T-helper 2 cell treated with Interferon-gamma antibody and Interleukin-4, amounts not matched to agents 5 μg/mL and 100 μg/mL, for 36 hours (primary cell): ENCODE measurements at regions not wholly inside any gene's neighbourhood (a gene's known extent, or its start where the extent isn't known, plus 50 kb on each side); places are given as distances from the start of the nearest gene placed in this dataset.

ENCODE experiments used
- DNase-seq: peaks from one replicate; pipeline ENCODE4 v3.0.0; 2021; ENCODE audit warnings: low spot score
- H3K27ac Mint-ChIP-seq: one replicate; pipeline ENCODE4 v1.8.0; 2021; ENCODE audit warnings: mild to moderate bottlenecking, mixed read lengths
- H3K27me3 Mint-ChIP-seq: one replicate; pipeline ENCODE4 v1.8.0; 2021; ENCODE audit warnings: low read depth, mixed read lengths
- H3K36me3 Mint-ChIP-seq: one replicate; pipeline ENCODE4 v1.8.0; 2021; ENCODE audit warnings: low read depth, mixed read lengths
- H3K4me1 Mint-ChIP-seq: one replicate; pipeline ENCODE4 v1.8.0; 2021; ENCODE audit warnings: low read depth, mixed read lengths
- H3K4me3 Mint-ChIP-seq: one replicate; pipeline ENCODE4 v1.8.0; 2022; ENCODE audit warnings: mild to moderate bottlenecking, moderate library complexity, mixed read lengths
- H3K9me3 Mint-ChIP-seq: one replicate; pipeline ENCODE4 v1.8.0; 2021; ENCODE audit warnings: mixed read lengths

- no peaks in the 10 kb centered on the region for H3K27me3 Mint-ChIP-seq
- H3K27ac Mint-ChIP-seq, result no peak overlapping the region
- no peak for DNase-seq
- no peak overlapping the region for H3K4me3 Mint-ChIP-seq
- no peaks in the 10 kb centered on the region for H3K9me3 Mint-ChIP-seq
- no peaks in the 10 kb centered on the region for H3K36me3 Mint-ChIP-seq
- H3K4me1 Mint-ChIP-seq, result peaks cover 3% of the 10 kb centered on the region
Measured at GRCh38 chr12:19891936-19892591, 452.8 kb downstream of the AEBP2 start.

GRCh38 chr12:19893514-19893913 lies 454.2 kb downstream of the AEBP2 start:
- H3K27me3 Mint-ChIP-seq, result no peaks in the 10 kb centered on the region
- no peaks in the 10 kb centered on the region for H3K36me3 Mint-ChIP-seq
- H3K27ac Mint-ChIP-seq, result no peak overlapping the region
- no peaks in the 10 kb centered on the region for H3K9me3 Mint-ChIP-seq
- peaks cover 3% of the 10 kb centered on the region for H3K4me1 Mint-ChIP-seq
- no peak for DNase-seq
- no peak overlapping the region for H3K4me3 Mint-ChIP-seq

GRCh38 chr12:19894050-19894449 lies 454.8 kb downstream of the AEBP2 start:
- Mint-ChIP-seq H3K27ac (peak overlapping the region; percentile 72), H3K36me3 (no peaks in the 10 kb centered on the region), H3K27me3 (no peaks in the 10 kb centered on the region), H3K4me1 (peaks cover 3% of the 10 kb centered on the region), H3K4me3 (no peak overlapping the region), H3K9me3 (no peaks in the 10 kb centered on the region)
- no peak for DNase-seq

DNA sequence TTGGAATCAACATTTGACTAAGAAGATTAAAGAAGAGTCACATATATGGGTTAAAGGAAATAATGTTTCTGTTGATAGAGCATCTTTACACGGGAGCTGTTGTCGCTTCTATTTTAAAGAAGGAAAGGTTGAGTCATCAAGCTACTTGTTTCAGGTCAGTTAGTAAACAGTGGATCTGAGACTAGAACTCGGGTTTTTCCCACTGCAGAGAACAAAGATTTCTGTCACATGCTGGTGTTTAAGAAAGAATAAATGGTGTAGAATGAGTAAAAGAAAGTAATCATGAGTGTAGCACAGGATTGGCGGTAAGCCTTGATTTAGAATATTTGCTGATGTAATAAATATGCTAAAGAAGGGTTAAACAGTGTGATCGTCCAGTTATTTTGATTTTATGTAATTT lies 455.5 kb downstream of the AEBP2 start:
- Mint-ChIP-seq H3K9me3 (no peaks in the 10 kb centered on the region), H3K4me1 (peaks cover 3% of the 10 kb centered on the region), H3K27me3 (no peaks in the 10 kb centered on the region), H3K4me3 (no peak overlapping the region), H3K27ac (no peak overlapping the region), H3K36me3 (no peaks in the 10 kb centered on the region)
- DNase-seq, result peak; percentile 19

DNA sequence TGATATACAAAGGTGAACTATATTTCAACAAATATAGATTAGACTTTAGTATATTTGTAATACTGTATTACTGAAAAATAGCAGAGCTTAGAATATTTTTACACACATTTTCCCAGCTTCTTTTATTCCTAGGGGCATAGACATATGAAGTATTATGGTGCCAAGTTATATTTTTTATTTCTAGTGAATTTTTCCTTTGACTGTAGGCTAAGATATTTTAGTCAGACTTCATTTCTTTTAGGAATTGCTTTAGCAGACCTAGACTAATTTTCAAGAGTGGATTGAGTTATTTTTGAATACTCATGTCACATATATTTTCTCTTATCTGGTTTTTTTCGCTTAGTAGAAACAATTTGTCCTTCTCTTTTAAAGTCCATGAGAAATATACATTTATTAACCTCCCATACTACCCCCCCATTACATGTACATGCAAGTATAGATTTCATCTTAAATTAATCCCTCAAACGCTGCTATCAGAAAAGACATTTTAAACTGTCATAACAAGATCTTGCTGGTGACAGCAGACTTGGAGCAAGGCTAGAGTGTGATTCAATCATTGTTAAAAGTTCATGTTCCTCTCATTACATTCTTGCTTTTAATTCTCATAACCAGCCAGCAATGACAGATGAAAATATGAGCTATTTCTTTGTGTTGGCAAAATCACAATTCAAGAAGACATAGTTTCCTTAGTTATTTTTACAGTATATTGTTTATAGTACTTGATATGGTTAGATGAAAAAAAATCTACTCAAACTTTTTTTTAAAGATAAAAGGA lies 456.1 kb downstream of the AEBP2 start:
- H3K27ac Mint-ChIP-seq, result no peak overlapping the region

GRCh38 chr12:19896041-19896440 lies 456.7 kb downstream of the AEBP2 start:
- Mint-ChIP-seq H3K27ac (no peak overlapping the region), H3K27me3 (no peaks in the 10 kb centered on the region)

More for the DNA sequence above, 456.1 kb downstream of the AEBP2 start:
- no peaks in the 10 kb centered on the region for H3K36me3 Mint-ChIP-seq
- no peaks in the 10 kb centered on the region for H3K9me3 Mint-ChIP-seq
- no peaks in the 10 kb centered on the region for H3K27me3 Mint-ChIP-seq
- peaks cover 3% of the 10 kb centered on the region for H3K4me1 Mint-ChIP-seq
- H3K4me3 Mint-ChIP-seq, result no peak overlapping the region
- no peak for DNase-seq

GRCh38 chr12:19896534-19896933 lies 457.2 kb downstream of the AEBP2 start:
- DNase-seq, result no peak
- Mint-ChIP-seq H3K4me3 (no peak overlapping the region), H3K27ac (no peak overlapping the region), H3K4me1 (peaks cover 3% of the 10 kb centered on the region), H3K9me3 (no peaks in the 10 kb centered on the region), H3K27me3 (no peaks in the 10 kb centered on the region), H3K36me3 (no peaks in the 10 kb centered on the region)

More at GRCh38 chr12:19896041-19896440, 456.7 kb downstream of the AEBP2 start:
- Mint-ChIP-seq H3K9me3 (no peaks in the 10 kb centered on the region), H3K36me3 (no peaks in the 10 kb centered on the region), H3K4me1 (peaks cover 3% of the 10 kb centered on the region), H3K4me3 (no peak overlapping the region)
- DNase-seq, result no peak

GRCh38 chr12:19897900-19898408 lies 458.7 kb downstream of the AEBP2 start:
- no peak for DNase-seq
- H3K27ac Mint-ChIP-seq, result no peak overlapping the region
- H3K4me1 Mint-ChIP-seq, result peaks cover 3% of the 10 kb centered on the region
- no peaks in the 10 kb centered on the region for H3K27me3 Mint-ChIP-seq
- no peak overlapping the region for H3K4me3 Mint-ChIP-seq
- no peaks in the 10 kb centered on the region for H3K36me3 Mint-ChIP-seq
- peaks cover 6% of the 10 kb centered on the region for H3K9me3 Mint-ChIP-seq

- H3K4me3 Mint-ChIP-seq, result no peak overlapping the region
- no peaks in the 10 kb centered on the region for H3K36me3 Mint-ChIP-seq
- H3K4me1 Mint-ChIP-seq, result no peaks in the 10 kb centered on the region
- no peak for DNase-seq
- H3K9me3 Mint-ChIP-seq, result peaks cover 6% of the 10 kb centered on the region
- no peaks in the 10 kb centered on the region for H3K27me3 Mint-ChIP-seq
- H3K27ac Mint-ChIP-seq, result no peak overlapping the region
Measured at GRCh38 chr12:19901841-19902240, 462.5 kb downstream of the AEBP2 start.

DNA sequence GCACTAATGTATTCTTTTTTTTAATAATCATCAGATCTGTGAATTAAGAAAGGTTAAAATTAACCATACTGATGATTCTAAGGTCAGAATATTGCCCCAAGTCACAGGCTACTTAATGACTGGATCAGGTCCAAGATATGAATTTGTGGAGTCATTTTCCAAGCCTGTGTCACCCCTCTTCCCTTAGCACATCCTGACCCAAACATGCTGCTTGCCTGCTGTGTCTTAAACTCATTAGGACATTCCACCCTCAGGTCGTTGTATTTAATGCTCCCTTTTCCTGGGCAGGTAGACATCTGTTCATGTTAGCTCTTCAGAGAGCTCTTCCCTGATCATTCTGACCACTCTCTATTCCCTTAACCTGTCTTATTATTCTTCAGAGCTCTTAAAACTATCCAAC lies 463.5 kb upstream of the PDE3A start:
- Mint-ChIP-seq H3K4me1 (peaks cover 5% of the 10 kb centered on the region), H3K9me3 (peaks cover 6% of the 10 kb centered on the region), H3K27ac (no peak overlapping the region), H3K27me3 (no peaks in the 10 kb centered on the region), H3K4me3 (no peak overlapping the region), H3K36me3 (no peaks in the 10 kb centered on the region)
- DNase-seq, result no peak

DNA sequence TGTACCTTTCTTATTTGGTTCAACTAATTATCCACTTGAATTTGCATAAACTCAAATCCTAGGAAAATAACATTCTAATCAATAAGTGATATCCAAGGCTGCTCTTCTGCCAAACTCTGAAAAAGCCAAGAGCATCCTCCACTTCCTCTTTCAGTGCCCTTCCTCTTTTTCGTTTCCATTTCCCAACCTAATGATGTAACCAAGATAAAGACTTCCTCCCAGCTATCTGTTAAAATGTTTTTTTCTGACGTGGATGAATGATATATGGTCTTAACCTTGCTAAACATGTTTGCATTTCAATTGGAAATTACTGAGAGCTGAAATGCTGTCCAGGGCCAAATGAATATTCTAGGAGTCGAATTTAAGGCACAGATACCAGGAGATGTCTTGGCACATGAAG lies 459.5 kb upstream of the PDE3A start:
- DNase-seq, result no peak
- Mint-ChIP-seq H3K4me1 (peaks cover 5% of the 10 kb centered on the region), H3K4me3 (no peak overlapping the region)

GRCh38 chr12:19909418-19909817 lies 458.9 kb upstream of the PDE3A start:
- Mint-ChIP-seq H3K27me3 (peaks cover 3% of the 10 kb centered on the region), H3K4me3 (no peak overlapping the region), H3K4me1 (peaks cover 5% of the 10 kb centered on the region), H3K9me3 (no peaks in the 10 kb centered on the region), H3K27ac (no peak overlapping the region), H3K36me3 (no peaks in the 10 kb centered on the region)
- DNase-seq, result no peak

More for the DNA sequence above, 459.5 kb upstream of the PDE3A start:
- Mint-ChIP-seq H3K36me3 (no peaks in the 10 kb centered on the region), H3K27me3 (no peaks in the 10 kb centered on the region), H3K9me3 (no peaks in the 10 kb centered on the region), H3K27ac (no peak overlapping the region)

GRCh38 chr12:19910681-19911080 lies 457.7 kb upstream of the PDE3A start:
- H3K9me3 Mint-ChIP-seq, result no peaks in the 10 kb centered on the region
- H3K4me1 Mint-ChIP-seq, result peaks cover 5% of the 10 kb centered on the region
- H3K27me3 Mint-ChIP-seq, result peaks cover 3% of the 10 kb centered on the region
- no peak overlapping the region for H3K27ac Mint-ChIP-seq
- H3K4me3 Mint-ChIP-seq, result no peak overlapping the region
- DNase-seq, result no peak
- H3K36me3 Mint-ChIP-seq, result no peaks in the 10 kb centered on the region

DNA sequence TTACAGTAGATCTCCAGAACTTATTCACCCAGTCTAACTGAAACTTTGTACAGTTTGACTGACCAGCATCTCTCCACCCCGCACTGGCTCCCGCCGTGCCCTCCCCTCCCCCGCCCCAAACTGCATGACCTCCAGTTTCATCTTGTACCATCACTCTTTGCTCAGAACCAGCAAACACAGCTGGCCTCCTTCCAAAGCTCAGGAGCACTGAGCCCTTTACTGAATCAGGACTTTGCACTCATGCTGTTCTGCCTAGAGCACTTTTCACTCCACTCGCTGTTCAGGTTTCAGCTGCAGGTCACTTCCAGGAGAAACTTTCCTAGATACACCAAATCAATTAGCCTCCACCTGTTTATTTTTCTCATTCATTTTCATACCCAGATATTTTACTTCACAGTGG lies 455.3 kb upstream of the PDE3A start:
- H3K36me3 Mint-ChIP-seq, result no peaks in the 10 kb centered on the region
- no peak overlapping the region for H3K27ac Mint-ChIP-seq
- H3K4me3 Mint-ChIP-seq, result no peak overlapping the region
- DNase-seq, result no peak
- no peaks in the 10 kb centered on the region for H3K9me3 Mint-ChIP-seq
- peaks cover 3% of the 10 kb centered on the region for H3K27me3 Mint-ChIP-seq
- peaks cover 6% of the 10 kb centered on the region for H3K4me1 Mint-ChIP-seq
